SKM-1 (cell line): ENCODE measurements at regions not wholly inside any gene's neighbourhood (a gene's known extent, or its start where the extent isn't known, plus 50 kb on each side); places are given as distances from the start of the nearest gene placed in this dataset.

ENCODE experiments used
- DNase-seq: peaks from one replicate; lab custom pipeline; 2025; ENCODE audit not compliant: unreplicated experiment; lab: John Stamatoyannopoulos, UW

DNA sequence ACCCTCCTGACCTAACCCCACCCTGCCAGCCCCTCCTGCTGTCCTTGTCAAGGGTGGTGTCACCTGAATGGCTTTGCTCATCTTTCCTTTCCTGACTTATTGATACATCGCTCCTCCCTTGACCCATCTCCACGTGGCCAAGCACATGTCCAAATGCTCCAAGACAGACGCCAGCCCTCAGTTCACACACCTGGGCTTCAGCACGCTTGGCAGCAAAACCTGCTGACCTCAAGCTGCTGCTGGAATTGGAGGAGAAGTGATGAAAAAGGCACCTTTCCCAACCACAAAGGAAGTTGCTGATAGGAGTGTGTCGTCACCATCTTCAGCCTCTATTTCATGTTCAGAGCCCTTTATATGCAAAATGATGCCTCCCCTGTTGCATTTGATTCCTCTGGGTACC, 141.3 kb downstream of the TLE3 start:
- DNase-seq, result no peak

DNA sequence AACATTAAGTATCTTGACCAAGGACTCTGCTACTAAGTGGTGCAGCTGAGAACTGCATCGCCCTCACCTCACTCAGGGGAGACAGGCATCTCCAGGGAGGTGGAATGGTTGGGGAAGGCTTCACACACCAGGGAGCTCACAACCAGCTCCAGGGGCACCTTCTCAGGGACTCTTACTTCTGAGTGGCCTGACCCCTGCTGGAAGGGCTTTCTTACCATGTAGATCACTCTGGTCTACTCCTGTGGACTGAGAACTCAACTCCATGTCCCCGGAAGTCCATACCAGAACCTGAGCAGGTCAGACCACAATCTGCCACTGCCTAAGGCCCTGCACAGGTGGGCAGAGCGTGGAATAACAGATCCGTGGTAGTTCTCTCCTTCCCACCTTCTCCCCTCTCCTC, 140.5 kb downstream of the TLE3 start:
- no peak for DNase-seq

DNA sequence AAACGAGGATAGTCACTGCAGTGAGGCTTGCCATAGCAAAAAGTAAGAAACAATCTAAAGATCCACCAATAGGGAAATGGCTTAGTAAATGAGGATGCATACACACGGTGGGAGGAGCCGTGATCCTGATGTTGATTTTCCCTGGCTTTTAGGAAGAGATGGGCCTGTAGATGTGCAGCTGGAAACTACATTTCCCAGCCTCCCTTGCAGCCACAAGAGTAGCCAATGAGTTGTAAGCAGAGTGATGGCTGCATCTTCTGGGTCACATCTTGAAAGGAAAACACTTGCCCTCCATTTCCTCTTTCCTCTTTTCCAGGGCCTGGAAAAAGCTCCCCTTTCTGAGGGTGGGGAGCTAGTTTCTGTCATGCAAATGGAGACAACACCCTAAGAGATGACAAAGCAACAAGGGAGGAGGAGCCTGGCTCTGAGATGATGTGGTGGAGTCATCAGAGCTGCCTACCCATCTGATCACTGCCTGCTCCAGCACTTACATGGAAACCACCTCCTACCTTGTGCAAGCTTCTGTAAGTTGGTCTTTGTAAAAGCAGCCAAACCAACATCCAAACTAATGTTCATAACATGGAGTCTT, 139.1 kb downstream of the TLE3 start:
- no peak for DNase-seq

DNA sequence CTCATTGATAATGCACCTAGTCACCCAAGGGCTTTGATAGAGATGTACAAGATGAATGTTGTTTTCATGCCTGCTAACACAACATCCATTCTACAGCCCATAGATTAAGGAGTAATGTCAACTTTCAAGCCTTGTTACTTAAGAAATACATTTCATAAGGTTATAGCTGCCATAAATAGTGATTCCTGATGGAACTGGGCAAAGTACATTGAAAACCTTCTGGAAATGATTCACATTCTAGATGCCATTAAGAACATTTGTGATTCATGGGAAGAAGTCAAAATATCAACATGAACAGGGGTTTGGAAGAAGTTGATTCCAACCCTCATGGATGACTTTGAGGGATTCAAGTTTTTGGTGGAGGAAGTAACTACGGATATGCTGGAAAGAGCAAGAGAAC, 135.2 kb downstream of the TLE3 start:
- no peak for DNase-seq

DNA sequence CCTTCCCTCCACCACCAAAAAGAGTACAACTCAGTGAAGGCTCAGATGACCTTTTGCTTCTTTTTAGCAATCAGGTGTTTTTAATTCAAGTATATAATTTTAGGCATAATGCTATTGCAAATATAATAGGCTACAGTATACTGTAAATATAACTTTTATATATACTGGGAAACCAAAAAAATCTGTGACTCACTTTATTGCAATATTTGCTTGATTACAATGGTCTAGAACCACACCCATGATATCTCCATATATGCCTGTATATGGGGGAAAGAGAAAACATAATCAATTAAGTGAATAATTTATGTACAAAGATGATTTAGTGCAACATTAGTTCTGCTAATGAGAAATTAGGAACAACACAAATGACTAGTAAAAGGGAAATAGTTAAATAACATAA, 134.3 kb downstream of the TLE3 start:
- no peak for DNase-seq

DNA sequence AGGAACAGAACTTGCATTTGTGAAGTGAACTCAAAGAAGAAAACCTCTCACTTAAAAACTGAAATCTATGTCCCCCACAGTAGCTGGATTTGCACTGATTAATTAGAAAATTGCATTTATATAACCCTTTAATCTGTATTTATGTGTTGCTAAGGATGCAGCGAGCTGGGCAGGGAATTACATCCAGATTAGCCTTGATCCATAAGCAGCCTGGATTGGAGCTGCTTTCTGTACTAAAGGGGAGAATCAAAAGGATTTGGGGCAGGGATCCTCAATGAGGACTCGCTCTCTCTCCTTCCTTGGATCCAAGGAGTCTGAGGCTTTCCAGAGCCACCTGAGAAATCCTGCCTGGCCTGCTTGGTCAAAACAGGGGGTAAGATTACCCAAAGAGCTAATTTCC, 125.9 kb downstream of the TLE3 start:
- DNase-seq, result no peak

DNA sequence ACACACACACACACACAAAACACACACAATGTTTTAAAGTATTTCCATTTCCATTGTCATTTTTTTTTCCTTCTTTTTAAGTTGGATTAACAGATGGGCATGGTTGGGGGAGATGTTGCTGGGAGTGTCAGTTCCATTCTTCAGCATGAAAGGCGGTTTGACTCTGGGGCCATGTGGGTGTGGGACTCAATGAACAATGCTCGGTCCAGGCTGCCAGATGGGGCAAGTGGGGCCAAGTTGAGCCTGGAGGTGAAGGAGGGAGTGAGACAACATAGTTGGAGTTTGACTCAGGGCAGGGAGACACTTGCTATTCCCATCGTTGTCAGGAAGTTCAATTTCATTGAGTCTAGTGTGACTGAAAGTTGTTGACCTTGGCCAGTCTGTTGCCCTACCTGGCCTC, 125.3 kb downstream of the TLE3 start:
- DNase-seq, result no peak

DNA sequence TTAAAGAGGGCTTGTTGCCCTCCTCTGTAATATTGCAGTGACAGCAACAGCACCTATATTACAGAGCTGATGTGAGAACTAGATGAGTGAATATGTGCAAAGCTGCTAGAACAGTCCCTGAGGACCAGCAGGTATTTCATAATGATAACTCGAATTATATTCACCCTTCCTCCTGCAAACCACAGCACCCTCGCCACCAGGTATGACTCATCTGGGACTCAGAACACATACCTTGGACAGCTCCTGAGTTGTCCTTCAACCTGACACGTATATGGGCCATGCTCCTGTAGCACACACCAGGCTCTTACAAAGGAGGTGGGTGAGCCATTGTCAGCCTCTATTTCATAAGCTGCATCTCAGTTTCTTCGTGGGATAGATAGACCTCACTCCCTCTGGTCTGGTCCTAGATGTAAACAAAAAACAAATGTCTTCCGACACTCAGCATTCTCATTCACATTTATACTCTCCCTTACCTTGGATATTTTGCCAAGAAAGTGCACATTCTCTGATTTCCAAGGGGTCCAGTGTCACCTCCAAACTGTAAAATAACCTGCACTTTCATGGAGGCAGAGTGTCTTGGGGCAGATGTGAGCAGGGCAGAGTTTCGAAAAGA, 124.5 kb downstream of the TLE3 start:
- no peak for DNase-seq

DNA sequence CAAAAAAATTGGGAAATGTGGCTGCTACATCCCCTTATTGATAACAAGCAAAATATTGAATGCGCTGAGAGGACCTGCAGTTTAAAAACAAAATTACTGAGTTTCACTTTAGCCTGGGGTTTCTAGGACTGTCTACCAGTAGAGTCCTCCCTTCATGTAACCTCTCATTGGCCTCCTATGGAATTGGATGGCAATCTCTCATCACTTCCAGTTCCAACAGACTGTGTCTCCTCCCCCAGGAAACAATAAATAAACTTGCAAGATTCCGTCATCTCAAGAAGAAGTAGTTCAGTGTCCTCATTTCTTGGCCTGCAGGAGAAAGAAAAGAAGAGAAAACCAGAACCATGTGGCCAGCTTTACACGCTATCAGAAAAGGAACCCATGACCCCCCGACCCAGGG, 123.8 kb downstream of the TLE3 start:
- no peak for DNase-seq

DNA sequence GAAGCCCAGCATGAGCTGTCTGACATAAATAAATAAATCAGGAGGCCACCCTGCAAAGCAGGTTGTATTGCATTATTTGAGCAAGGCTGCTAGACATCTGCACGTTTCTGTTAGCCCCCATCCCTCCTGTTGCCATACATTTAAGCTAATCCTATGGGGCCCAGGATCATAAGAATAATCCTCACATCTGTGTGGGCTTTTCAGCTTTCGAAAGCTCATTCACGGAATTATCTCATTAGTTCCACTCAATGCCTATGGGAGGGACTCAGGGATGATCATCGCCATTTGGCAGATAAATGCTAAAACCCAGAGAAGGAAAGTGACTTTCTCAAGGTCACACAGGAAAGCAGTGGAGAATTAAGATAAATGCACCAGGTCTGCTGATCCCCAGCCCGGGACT, 123.4 kb downstream of the TLE3 start:
- no peak for DNase-seq

DNA sequence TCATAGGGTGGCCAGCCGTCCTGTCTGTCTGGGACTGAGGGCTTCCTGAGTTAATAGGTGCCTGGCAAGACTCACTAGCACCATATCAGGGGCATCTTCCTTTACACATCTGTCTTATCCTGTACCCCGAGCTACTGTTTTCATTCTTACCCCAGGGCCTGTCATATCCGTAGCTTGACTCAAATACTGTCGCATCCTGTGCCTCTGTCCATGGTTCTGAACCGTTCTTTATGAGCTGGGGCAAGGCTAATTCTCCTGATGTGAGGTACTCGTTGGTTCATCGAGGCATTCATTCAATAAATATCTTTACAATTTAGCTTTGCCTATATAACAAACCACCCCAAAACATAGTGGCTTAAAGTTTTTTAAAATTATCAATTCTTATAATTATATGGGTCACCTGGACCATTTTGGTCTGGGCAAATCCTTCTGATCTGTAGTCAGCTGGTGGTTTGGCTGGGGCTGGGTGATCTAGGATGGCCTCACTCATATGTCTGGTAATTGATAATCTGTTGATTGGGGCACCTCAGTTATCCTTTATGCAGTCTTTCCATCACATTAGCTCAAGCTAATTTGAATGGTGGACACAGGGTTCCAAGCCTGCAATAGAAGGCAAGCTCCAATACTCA, 121.2 kb downstream of the TLE3 start:
- DNase-seq, result no peak

DNA sequence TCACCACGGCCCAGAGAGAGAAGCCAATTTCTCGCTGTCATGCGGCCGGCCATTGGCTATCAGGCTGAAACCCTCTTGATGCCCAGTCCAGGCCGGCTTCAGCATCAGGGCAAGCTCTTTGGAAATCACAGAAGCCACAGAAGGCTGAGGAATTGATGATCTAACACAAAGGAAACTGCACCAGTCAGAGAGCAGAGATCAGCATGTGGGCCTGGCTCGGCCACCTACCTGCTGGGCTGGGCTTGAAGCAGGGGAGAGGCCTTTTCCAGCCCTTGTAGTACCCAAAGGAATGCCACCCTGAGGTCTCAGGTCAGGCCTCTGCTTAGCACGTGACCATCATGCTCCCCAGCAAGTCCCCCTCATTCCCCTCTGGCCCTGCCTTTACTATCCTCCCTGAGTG, 119.1 kb downstream of the TLE3 start:
- no peak for DNase-seq

DNA sequence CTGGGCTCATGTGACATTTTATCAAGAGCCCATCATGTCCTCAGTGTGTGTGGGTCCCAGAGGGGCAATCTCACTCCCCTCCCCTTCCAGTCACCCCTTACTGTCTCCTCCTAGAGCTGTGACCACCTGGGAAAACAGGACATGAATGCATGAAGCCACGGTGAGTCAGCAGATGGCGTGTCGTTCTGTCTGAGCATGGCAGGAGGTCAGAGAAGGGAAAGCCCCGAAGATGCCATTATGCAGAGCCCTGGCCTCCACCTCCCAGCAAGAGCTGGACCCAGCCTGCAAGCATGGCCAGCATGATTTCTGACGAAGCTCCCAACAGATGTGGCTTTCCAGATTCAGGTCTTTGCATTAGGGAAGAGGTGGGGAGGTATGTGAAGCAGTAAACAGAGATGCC, 118.5 kb downstream of the TLE3 start:
- no peak for DNase-seq

DNA sequence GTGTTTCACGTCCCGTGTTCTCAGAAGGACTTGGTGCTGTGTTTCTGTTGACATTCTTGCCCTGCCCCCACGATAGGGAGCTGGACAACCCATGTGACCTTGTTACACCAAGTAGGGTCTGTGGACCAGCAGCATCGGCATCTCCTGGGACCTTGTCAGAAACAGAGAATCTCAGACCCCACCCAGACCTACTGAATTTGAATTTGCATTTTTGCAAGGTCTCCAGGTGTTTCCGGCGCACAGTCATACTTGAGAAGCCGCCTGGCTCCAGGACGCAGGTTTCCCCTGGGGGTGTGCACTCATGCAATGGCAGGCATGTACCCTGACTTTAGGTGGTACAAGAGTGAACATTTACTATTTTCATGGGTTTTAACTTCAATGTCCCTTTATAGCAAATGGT, 117.9 kb downstream of the TLE3 start:
- DNase-seq, result no peak

DNA sequence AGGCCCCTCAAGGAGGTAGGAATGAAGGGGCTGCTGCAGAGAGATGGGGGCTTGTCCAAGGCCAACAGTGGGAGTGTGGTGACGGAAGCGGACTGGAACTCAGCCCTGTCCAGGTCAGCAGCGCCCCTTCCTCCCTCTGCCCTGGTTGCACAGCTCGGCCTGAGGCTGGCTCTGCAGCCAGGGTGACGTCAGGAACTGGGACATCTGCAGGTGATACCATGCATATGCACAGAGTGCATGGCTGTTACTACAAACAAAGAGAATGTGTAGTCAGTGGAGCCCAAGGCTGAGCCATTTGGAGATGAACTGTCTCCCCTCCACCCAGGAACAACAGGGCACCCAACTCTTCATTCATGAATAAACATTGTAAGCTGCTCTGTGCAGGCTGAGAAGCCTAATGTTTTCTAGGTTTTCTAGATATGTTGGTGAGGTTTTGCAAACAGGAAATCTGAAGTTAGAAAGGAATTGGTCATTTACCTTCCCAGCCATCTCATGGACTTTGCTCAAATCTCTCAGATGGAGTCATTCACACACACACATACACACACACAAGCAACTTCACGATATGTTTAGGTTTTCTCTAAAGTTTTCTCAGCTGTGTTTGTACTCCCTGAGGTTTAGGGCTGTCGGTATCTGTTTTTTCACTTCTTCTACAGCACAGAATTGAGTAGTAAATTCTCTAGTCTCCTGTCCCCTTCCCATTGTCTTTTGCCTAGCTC, 117.2 kb downstream of the TLE3 start:
- no peak for DNase-seq

DNA sequence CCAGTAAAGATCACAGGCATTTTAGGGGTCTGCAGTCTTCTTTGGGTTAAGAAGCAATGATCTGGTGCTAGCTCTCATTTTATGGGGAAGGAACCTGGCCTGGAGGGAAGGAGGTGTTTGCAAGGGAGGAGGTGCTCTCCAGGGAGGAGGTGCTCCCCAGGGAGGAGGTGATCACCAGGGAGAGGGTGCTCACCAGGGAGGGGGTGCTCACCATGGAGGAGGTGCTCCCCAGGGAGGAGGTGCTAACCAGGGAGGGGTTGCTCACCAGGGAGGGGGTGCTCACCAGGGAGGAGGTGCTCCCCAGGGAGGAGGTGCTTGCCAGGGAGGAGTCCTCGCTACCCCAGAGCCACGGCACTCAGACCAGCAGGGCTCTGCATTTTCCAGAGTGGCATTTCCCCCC, 115.7 kb downstream of the TLE3 start:
- no peak for DNase-seq

DNA sequence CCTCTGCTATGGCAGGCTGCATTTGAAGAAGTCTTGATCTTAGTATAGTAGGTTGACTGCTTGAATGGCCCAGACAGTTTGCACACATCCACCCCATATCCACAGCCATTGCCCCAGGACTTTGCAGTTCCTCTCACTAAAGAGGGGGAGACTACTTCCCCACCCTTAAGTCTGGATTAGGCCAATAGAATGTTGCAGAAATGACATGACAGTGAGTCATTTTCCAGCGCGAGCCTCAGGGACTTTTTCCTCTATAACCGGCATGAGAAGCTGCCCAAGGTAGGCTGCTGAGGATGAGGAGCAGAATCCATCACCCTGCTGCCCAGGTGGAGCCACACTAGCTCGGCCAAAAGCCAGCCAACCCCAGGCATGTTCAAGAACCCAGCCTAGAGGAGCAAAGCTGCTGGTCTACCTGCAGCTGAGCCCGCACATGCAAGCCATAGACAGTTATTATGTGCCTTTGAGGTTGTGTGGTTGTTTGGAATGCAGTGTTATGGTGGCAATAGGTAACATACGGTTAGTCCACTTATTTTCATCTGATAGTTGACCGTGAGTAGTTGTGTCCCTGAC, 113.9 kb downstream of the TLE3 start:
- DNase-seq, result no peak

DNA sequence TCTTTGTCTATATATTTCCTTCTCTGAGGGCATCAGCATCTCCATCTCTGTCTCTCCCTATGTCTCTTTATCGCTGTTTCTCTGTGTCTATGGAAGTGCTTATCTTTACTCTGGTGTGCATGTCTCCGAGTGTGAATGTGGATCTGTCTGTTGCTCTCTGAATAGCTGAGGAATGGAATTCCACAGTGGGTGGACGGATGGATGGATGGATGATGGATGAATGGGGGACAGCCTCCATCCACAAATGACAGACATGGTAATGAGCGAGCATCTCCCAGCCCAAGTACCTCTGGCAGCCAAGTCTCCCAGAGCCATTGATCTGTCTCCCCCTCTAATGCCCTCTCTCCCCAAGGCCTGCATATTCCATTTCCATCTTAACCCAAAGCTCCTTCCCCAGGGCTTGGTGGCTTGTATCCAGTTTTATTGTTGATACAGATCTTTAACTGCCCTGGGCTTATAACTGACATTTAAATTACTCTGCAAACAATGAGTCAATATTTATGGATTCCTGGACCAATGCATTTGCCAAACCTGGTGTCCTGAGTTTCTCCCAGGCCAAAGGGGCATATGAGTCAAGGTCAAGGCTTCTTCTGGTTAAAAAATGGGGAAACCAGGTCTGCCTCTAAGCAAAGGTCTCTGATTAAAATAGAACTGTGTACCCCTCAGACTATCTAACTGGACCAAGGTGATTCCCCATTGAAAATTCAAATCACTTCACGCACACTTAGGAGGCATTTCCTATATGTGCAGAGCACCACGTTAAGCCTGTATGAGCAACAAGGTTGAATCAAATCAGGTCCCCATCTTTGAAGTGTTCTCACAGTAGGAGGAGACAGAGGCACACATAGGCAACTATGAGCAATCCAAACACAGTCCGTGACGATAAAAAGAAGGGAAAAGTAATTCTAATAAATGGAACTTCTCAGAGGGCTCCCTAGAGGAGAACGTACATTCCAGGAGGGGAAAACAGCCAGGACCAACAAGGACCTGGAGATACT, 109.9 kb downstream of the TLE3 start:
- no peak for DNase-seq

DNA sequence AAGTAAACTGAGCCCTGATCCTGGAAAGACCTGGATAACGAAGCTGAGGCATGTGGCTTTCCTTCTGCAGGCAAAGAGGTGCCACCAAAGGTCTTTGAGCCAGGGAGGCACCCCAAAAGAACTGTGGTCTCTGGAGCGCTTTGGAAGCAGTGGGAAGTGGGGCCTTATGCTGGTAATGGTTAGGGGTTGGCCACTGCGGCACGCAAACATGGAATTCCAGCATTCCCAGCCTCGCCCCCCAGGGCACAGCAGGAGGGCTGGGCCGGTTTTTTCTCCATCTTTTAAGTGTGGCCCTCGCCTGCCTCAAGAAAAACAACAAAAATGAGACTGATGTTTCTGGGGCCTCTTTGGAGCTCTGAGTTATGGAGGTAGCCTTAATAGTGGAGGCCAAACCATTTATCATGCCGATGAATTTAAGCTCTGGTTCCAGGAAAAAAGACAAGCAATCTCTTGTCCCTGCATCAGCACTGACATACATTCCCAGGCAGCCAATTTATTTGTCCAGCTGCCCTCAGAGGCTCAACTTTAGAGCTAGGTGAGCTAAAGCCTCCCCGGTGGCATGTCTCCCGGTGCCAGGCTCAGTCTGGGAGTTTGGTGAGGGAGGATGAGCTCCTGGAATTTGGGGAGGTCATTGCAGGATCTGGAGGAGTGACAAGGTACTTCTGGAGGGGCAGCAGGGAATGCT, 109.0 kb downstream of the TLE3 start:
- DNase-seq, result no peak
